HL-60 (cell line): ENCODE measurements at regions not wholly inside any gene's neighbourhood (a gene's known extent, or its start where the extent isn't known, plus 50 kb on each side); places are given as distances from the start of the nearest gene placed in this dataset.

Experiments used
- DNase-seq, 2 experiments: peaks; one replicate each; pipeline ENCODE4 v3.0.0-alpha.2; 2010 to 2020; ENCODE audit warnings: low read depth in 1 of 2, low spot score in 1 of 2
- H3K27ac ChIP-seq: fragments of 250-450 bp; sonication (Bioruptor Pico); replicated peaks from 2 replicates; pipeline ENCODE4 v1.5.1; 2020; ENCODE audit warnings: mild to moderate bottlenecking, moderate library complexity
- H3K27me3 ChIP-seq: fragments of 250-450 bp; sonication (Bioruptor Pico); 2 replicates; pipeline ENCODE4 v1.5.1; 2021; ENCODE audit warnings: mild to moderate bottlenecking, moderate library complexity; ENCODE audit not compliant: insufficient read depth, poor library complexity, severe bottlenecking
- H3K4me3 ChIP-seq: replicated peaks from 2 replicates; pipeline ENCODE4 v1.5.1; 2011; ENCODE audit warnings: mild to moderate bottlenecking, control low read depth, low read length; ENCODE audit not compliant: insufficient read depth
- GABPA ChIP-seq: IDR thresholded peaks from 2 replicates; pipeline ENCODE4 v1.6.1; 2012; ENCODE audit warnings: low read depth
- POLR2AphosphoS5 ChIP-seq: IDR thresholded peaks from 2 replicates; pipeline ENCODE4 v1.6.1; 2012; ENCODE audit warnings: low read depth
- SPI1 ChIP-seq: IDR thresholded peaks from 2 replicates; pipeline ENCODE4 v1.6.1; 2012; ENCODE audit warnings: low read depth, mild to moderate bottlenecking, borderline replicate concordance
- TF ChIP-seq, protein P1 (sequence below): IDR thresholded peaks from 2 replicates; pipeline ENCODE4 v1.6.1; 2012; ENCODE audit warnings: low read depth; ENCODE audit not compliant: insufficient replicate concordance
- TF ChIP-seq, protein P2 (sequence below): IDR thresholded peaks from one replicate; pipeline ENCODE4 v1.5.1; 2011; ENCODE audit warnings: low read length, control low read depth, inconsistent platforms; ENCODE audit not compliant: insufficient read depth

DNA sequence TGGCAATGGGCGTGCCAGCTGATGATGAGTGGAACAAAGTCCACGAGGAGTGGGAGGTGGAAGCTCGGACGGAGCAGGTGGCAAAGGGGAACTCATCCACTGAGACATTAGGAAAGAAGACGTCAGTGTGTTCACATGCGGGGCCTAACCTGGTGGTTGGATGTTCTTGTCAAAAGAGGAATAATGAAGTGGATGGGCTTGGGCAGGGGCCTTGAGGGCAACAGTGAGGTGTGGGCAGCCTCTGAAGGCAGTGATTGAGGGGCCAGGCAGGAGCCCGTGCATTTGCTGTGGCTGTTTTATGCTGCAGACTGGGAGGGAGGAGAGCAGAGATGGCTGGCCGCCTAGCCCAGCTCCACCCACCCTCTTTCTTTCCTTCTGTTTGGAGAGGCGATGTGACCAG lies 74.5 kb downstream of the LRRC30 start:
- no peaks in the 10 kb centered on the region for H3K27me3 ChIP-seq
- no peak for DNase-seq

DNA sequence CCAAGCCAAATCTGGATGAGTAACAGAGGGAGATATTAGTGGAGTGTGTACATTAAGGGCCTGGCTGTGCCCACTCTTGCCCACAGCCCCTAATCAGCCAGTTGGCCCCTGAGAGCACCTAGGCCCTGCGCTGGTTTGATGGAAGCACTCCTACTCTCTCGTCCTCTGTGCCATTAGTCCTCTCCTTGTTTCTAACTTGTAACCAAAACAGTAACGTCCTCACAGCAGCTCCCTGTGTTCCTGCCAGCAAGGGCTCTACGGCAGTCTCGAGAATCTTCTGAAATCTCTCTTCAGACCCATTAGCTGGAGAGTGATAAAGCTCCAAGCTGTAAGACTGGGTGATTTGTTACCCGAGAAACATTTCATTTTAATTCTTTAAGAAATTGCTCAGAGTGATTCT lies 76.1 kb downstream of the LRRC30 start:
- Histone ChIP-seq H3K27me3 (no peaks in the 10 kb centered on the region), H3K4me3 (no peak overlapping the region), H3K27ac (no peak overlapping the region)
- no peak for DNase-seq
- TF ChIP-seq, protein P1, sequence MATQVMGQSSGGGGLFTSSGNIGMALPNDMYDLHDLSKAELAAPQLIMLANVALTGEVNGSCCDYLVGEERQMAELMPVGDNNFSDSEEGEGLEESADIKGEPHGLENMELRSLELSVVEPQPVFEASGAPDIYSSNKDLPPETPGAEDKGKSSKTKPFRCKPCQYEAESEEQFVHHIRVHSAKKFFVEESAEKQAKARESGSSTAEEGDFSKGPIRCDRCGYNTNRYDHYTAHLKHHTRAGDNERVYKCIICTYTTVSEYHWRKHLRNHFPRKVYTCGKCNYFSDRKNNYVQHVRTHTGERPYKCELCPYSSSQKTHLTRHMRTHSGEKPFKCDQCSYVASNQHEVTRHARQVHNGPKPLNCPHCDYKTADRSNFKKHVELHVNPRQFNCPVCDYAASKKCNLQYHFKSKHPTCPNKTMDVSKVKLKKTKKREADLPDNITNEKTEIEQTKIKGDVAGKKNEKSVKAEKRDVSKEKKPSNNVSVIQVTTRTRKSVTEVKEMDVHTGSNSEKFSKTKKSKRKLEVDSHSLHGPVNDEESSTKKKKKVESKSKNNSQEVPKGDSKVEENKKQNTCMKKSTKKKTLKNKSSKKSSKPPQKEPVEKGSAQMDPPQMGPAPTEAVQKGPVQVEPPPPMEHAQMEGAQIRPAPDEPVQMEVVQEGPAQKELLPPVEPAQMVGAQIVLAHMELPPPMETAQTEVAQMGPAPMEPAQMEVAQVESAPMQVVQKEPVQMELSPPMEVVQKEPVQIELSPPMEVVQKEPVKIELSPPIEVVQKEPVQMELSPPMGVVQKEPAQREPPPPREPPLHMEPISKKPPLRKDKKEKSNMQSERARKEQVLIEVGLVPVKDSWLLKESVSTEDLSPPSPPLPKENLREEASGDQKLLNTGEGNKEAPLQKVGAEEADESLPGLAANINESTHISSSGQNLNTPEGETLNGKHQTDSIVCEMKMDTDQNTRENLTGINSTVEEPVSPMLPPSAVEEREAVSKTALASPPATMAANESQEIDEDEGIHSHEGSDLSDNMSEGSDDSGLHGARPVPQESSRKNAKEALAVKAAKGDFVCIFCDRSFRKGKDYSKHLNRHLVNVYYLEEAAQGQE = no peak
- TF ChIP-seq, protein P2, sequence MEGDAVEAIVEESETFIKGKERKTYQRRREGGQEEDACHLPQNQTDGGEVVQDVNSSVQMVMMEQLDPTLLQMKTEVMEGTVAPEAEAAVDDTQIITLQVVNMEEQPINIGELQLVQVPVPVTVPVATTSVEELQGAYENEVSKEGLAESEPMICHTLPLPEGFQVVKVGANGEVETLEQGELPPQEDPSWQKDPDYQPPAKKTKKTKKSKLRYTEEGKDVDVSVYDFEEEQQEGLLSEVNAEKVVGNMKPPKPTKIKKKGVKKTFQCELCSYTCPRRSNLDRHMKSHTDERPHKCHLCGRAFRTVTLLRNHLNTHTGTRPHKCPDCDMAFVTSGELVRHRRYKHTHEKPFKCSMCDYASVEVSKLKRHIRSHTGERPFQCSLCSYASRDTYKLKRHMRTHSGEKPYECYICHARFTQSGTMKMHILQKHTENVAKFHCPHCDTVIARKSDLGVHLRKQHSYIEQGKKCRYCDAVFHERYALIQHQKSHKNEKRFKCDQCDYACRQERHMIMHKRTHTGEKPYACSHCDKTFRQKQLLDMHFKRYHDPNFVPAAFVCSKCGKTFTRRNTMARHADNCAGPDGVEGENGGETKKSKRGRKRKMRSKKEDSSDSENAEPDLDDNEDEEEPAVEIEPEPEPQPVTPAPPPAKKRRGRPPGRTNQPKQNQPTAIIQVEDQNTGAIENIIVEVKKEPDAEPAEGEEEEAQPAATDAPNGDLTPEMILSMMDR = no peak
- TF ChIP-seq POLR2AphosphoS5 (no peak), GABPA (no peak), SPI1 (no peak)

More for the DNA sequence above, 74.5 kb downstream of the LRRC30 start:
- TF ChIP-seq, protein P1 = no peak
- TF ChIP-seq SPI1 = no peak
- TF ChIP-seq, protein P2 = no peak
- no peak for TF ChIP-seq GABPA
- no peak for TF ChIP-seq POLR2AphosphoS5
- no peak overlapping the region for H3K27ac ChIP-seq
- H3K4me3 ChIP-seq = no peak overlapping the region

DNA sequence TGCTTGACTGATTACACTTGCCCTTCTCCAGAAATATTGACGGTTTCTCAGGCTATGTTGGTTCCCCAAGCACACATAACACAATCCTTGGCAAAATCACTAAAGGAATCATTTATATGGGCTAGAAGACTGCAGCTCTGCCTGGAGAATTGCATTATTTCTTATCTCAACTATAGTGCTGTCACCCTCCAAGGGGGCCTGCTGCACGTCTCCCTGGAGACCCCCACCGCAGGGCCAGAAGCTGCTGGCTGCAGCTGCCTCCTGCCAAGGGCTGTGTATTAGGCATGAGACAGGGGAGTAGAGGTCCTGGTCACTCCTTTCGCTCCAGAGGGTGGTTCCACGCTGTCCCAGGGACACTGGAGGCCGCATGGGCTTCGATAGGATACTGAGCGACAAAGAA lies 76.6 kb downstream of the LRRC30 start:
- TF ChIP-seq, protein P1 = no peak
- TF ChIP-seq SPI1 (no peak), GABPA (no peak), POLR2AphosphoS5 (no peak)
- TF ChIP-seq, protein P2 = no peak
- no peak overlapping the region for H3K4me3 ChIP-seq
- DNase-seq = no peak
- no peaks in the 10 kb centered on the region for H3K27me3 ChIP-seq
- H3K27ac ChIP-seq = no peak overlapping the region
